Common myeloid progenitor, CD34-positive (primary cell): ENCODE measurements at regions not wholly inside any gene's neighbourhood (a gene's known extent, or its start where the extent isn't known, plus 50 kb on each side); places are given as distances from the start of the nearest gene placed in this dataset.

ENCODE experiments used
- CTCF ChIA-PET: fragments of 350-600 bp; sonication (Branson Sonifier 250); formaldehyde crosslinking; loops from one replicate; lab custom pipeline; 2021; ENCODE audit warnings: antibody characterized with exemption; lab: Charles Lee
- POLR2A ChIA-PET: fragments of 350-600 bp; sonication (Branson Sonifier 250); formaldehyde crosslinking; loops from one replicate; lab custom pipeline; 2021; ENCODE audit warnings: antibody characterized with exemption; lab: Charles Lee
- DNase-seq, 3 donors: peaks; one replicate each; pipeline versions ENCODE4 v3.0.0 to v3.0.0-alpha.2; 2013
- H3K27ac ChIP-seq, 2 experiments: 1 replicate in 1 of 2; 2 replicates in 1 of 2; pipeline ENCODE4 v1.7.0; 2013; ENCODE audit warnings: inconsistent platforms in 2 of 2, low read length in 2 of 2, mild to moderate bottlenecking in 2 of 2, low read depth in 1 of 2, moderate library complexity in 1 of 2; ENCODE audit not compliant: severe bottlenecking in 2 of 2, insufficient read depth in 1 of 2, poor library complexity in 1 of 2
- H3K27me3 ChIP-seq, 5 experiments: replicated peaks in 2 of 5; 1 replicate in 3 of 5; 2 replicates in 2 of 5; pipeline versions ENCODE4 v1.6.1 to v1.7.0; 2013; ENCODE audit warnings: low read length in 4 of 5, mild to moderate bottlenecking in 2 of 5, moderate library complexity in 2 of 5, inconsistent platforms in 1 of 5; ENCODE audit not compliant: insufficient read depth in 5 of 5, control insufficient read depth in 4 of 5
- H3K36me3 ChIP-seq, 4 experiments: 1 replicate in 2 of 4; 2 replicates in 2 of 4; pipeline versions ENCODE4 v1.6.1 to v1.7.0; 2013; ENCODE audit warnings: low read length in 3 of 4, control low read depth in 1 of 4, mild to moderate bottlenecking in 1 of 4; ENCODE audit not compliant: control insufficient read depth in 4 of 4, insufficient read depth in 4 of 4
- H3K4me1 ChIP-seq, 4 experiments: 1 replicate in 3 of 4; 2 replicates in 1 of 4; pipeline versions ENCODE4 v1.6.1 to v1.7.1; 2013; ENCODE audit warnings: low read length in 3 of 4, mild to moderate bottlenecking in 3 of 4, control low read depth in 1 of 4, inconsistent platforms in 1 of 4, moderate library complexity in 1 of 4; ENCODE audit not compliant: control insufficient read depth in 4 of 4, insufficient read depth in 4 of 4; ENCODE audit errors: control extremely low read depth in 1 of 4
- H3K4me3 ChIP-seq, 7 experiments: 1 replicate in 4 of 7; 2 replicates in 3 of 7; pipeline versions ENCODE4 v1.5.1 to v1.7.0; 2013; ENCODE audit warnings: mild to moderate bottlenecking in 7 of 7, low read length in 6 of 7, moderate library complexity in 6 of 7, inconsistent platforms in 2 of 7, low read depth in 2 of 7, control low read depth in 1 of 7; ENCODE audit not compliant: insufficient read depth in 4 of 7, control insufficient read depth in 1 of 7; ENCODE audit errors: extremely low read depth in 1 of 7
- H3K9me3 ChIP-seq, 5 experiments: 1 replicate in 4 of 5; 2 replicates in 1 of 5; pipeline versions ENCODE4 v1.6.1 to v1.7.1; 2013; ENCODE audit warnings: low read length in 4 of 5, mild to moderate bottlenecking in 2 of 5, inconsistent platforms in 1 of 5, low read depth in 1 of 5, moderate library complexity in 1 of 5; ENCODE audit not compliant: control insufficient read depth in 4 of 5, insufficient read depth in 2 of 5; ENCODE audit errors: control extremely low read depth in 1 of 5
- WGBS: methylation state at CpG from one replicate; pipeline ENCODE4 v1.1.5; 2013; ENCODE audit not compliant: insufficient coverage; 5-methylcytosine and 5-hydroxymethylcytosine counted together

GRCh38 chr12:43009846-43010240, 420.3 kb upstream of the PRICKLE1 start:
- no peaks in the 10 kb centered on the region for H3K27me3 ChIP-seq
- no peak for DNase-seq
- no peaks in the 10 kb centered on the region for H3K9me3 ChIP-seq
- peaks cover 0 to under 1% (median under 1%) of the 10 kb centered on the region in 4 experiments for H3K4me1 ChIP-seq
- no peak overlapping the region for H3K27ac ChIP-seq
- H3K4me3 ChIP-seq = no peak overlapping the region
- CTCF ChIA-PET = no interaction called here
- POLR2A ChIA-PET = no interaction called here
- H3K36me3 ChIP-seq = no peaks in the 10 kb centered on the region

- no peak for DNase-seq
- ChIA-PET POLR2A (no interaction called here), CTCF (no interaction called here)
- WGBS = no CpG with 5 or more reads among the region's 2 CpGs
- no peak overlapping the region for H3K4me3 ChIP-seq
- no peak overlapping the region for H3K27ac ChIP-seq
- H3K9me3 ChIP-seq = no peaks in the 10 kb centered on the region
- no peaks in the 10 kb centered on the region for H3K27me3 ChIP-seq
- H3K4me1 ChIP-seq = peaks cover 0 to 3% (median under 1%) of the 10 kb centered on the region in 4 experiments
- H3K36me3 ChIP-seq = no peaks in the 10 kb centered on the region
Observed at GRCh38 chr12:43008953-43009845, 419.7 kb upstream of the PRICKLE1 start.

GRCh38 chr12:43004908-43005307, 415.4 kb upstream of the PRICKLE1 start:
- 20% methylated on average over 6 of the region's 6 CpGs for WGBS
- POLR2A ChIA-PET = no interaction called here

GRCh38 chr12:43004141-43004540, 414.6 kb upstream of the PRICKLE1 start:
- Histone ChIP-seq H3K4me3 (no peak overlapping the region), H3K4me1 (peaks cover 0 to 3% (median under 1%) of the 10 kb centered on the region in 4 experiments), H3K27me3 (no peaks in the 10 kb centered on the region), H3K27ac (no peak overlapping the region), H3K9me3 (no peaks in the 10 kb centered on the region), H3K36me3 (no peaks in the 10 kb centered on the region)
- CTCF ChIA-PET = interaction anchor here (0.7 kb wide), 1 partner anchor 205 kb away, joined by 3 read pairs; no protein-coding TSS in a partner anchor
- WGBS = 100% methylated on average over 1 of the region's 2 CpGs
- DNase-seq = no peak
- POLR2A ChIA-PET = no interaction called here

More at GRCh38 chr12:43004908-43005307, 415.4 kb upstream of the PRICKLE1 start:
- CTCF ChIA-PET = no interaction called here
- Histone ChIP-seq H3K4me3 (no peak overlapping the region), H3K27ac (no peak overlapping the region), H3K27me3 (no peaks in the 10 kb centered on the region), H3K4me1 (peaks cover 0 to 3% (median under 1%) of the 10 kb centered on the region in 4 experiments), H3K9me3 (no peaks in the 10 kb centered on the region), H3K36me3 (no peaks in the 10 kb centered on the region)
- DNase-seq = peak in 2 of 3 donors; percentile 0

- H3K27me3 ChIP-seq = peaks cover 0 to 2% (median 0%) of the 10 kb centered on the region in 5 experiments
- WGBS = no CpG with 5 or more reads among the region's 2 CpGs
- no peak overlapping the region for H3K27ac ChIP-seq
- H3K9me3 ChIP-seq = no peaks in the 10 kb centered on the region
- DNase-seq = no peak
- ChIA-PET POLR2A (no interaction called here), CTCF (no interaction called here)
- H3K4me3 ChIP-seq = no peak overlapping the region
- no peaks in the 10 kb centered on the region for H3K4me1 ChIP-seq
- no peaks in the 10 kb centered on the region for H3K36me3 ChIP-seq
Observed at GRCh38 chr12:42996869-42997431, 407.4 kb upstream of the PRICKLE1 start.

GRCh38 chr12:42992826-42993225, 403.3 kb upstream of the PRICKLE1 start:
- CTCF ChIA-PET = no interaction called here
- POLR2A ChIA-PET = no interaction called here
- Histone ChIP-seq H3K27ac (no peak overlapping the region), H3K36me3 (no peaks in the 10 kb centered on the region), H3K27me3 (no peaks in the 10 kb centered on the region), H3K4me3 (no peak overlapping the region), H3K4me1 (no peaks in the 10 kb centered on the region), H3K9me3 (no peaks in the 10 kb centered on the region)
- DNase-seq = no peak
- no CpG with 5 or more reads among the region's 2 CpGs for WGBS

GRCh38 chr12:42990387-42990786, 400.8 kb upstream of the PRICKLE1 start:
- POLR2A ChIA-PET = no interaction called here
- H3K36me3 ChIP-seq = no peaks in the 10 kb centered on the region
- DNase-seq = no peak
- no peaks in the 10 kb centered on the region for H3K27me3 ChIP-seq
- no peaks in the 10 kb centered on the region for H3K9me3 ChIP-seq
- no peaks in the 10 kb centered on the region for H3K4me1 ChIP-seq
- CTCF ChIA-PET = no interaction called here
- no peak overlapping the region for H3K4me3 ChIP-seq
- no peak overlapping the region for H3K27ac ChIP-seq
